ENCODE measurements at regions not wholly inside any gene's neighbourhood (a gene's known extent, or its start where the extent isn't known, plus 50 kb on each side); places are given as distances from the start of the nearest gene placed in this dataset.
"Not testable (repeated sequence)": the region's sequence is repeated elsewhere in the genome, so short reads cannot be mapped to it uniquely, and the experiment has no call there.

GRCh38 chr7:79953130-79953529, 181.5 kb upstream of the GNAI1 start:
- no peak for DNase-seq

- DNase-seq: no peak
Observed at GRCh38 chr7:79952399-79952798, 182.2 kb upstream of the GNAI1 start.

GRCh38 chr7:79951415-79951814, 183.2 kb upstream of the GNAI1 start:
- DNase-seq: no peak

GRCh38 chr7:79949778-79950177, 184.9 kb upstream of the GNAI1 start:
- no peak for DNase-seq

- no peak for DNase-seq
Observed at GRCh38 chr7:79936281-79936983, 198.2 kb upstream of the GNAI1 start.

GRCh38 chr7:79934727-79935126, 199.9 kb upstream of the GNAI1 start:
- DNase-seq: no peak

GRCh38 chr7:79933144-79933543, 201.5 kb upstream of the GNAI1 start:
- no peak for DNase-seq

- no peak for DNase-seq
Observed at GRCh38 chr7:79930604-79931003, 204.0 kb upstream of the GNAI1 start.

- no peak for DNase-seq
Observed at GRCh38 chr7:79927116-79927515, 207.5 kb upstream of the GNAI1 start.

GRCh38 chr7:79923953-79924352, 210.7 kb upstream of the GNAI1 start:
- no peak for DNase-seq

- no peak for DNase-seq
Observed at GRCh38 chr7:79922894-79923293, 211.7 kb upstream of the GNAI1 start.

GRCh38 chr7:79921976-79922375, 212.7 kb upstream of the GNAI1 start:
- DNase-seq: no peak

- DNase-seq: not testable (repeated sequence)
Observed at GRCh38 chr7:79918632-79919031, 216.0 kb upstream of the GNAI1 start.

GRCh38 chr7:79915346-79915745, 219.3 kb upstream of the GNAI1 start:
- DNase-seq: not testable (repeated sequence)

- no peak for DNase-seq
Observed at GRCh38 chr7:79912213-79912633, 222.4 kb upstream of the GNAI1 start.

- no peak for DNase-seq
Observed at GRCh38 chr7:79911420-79911819, 223.2 kb upstream of the GNAI1 start.

GRCh38 chr7:79909176-79909575, 225.5 kb upstream of the GNAI1 start:
- no peak for DNase-seq

GRCh38 chr7:79897166-79897565, 237.5 kb upstream of the GNAI1 start:
- DNase-seq: no peak

GRCh38 chr7:79893991-79894390, 240.6 kb upstream of the GNAI1 start:
- DNase-seq: no peak

GRCh38 chr7:79882922-79883321, 251.7 kb upstream of the GNAI1 start:
- no peak for DNase-seq

GRCh38 chr7:79880312-79880711, 254.3 kb upstream of the GNAI1 start:
- no peak for DNase-seq

GRCh38 chr7:79877874-79878465, 256.7 kb upstream of the GNAI1 start:
- no peak for DNase-seq

- DNase-seq: no peak
Observed at GRCh38 chr7:79876848-79877252, 257.8 kb upstream of the GNAI1 start.
